Ovary (tissue), 7 donors: ENCODE measurements at regions not wholly inside any gene's neighbourhood (a gene's known extent, or its start where the extent isn't known, plus 50 kb on each side); places are given as distances from the start of the nearest gene placed in this dataset.
"Not testable (repeated sequence)": the region's sequence is repeated elsewhere in the genome, so short reads cannot be mapped to it uniquely, and the experiment has no call there.

ENCODE experiments used
- DNase-seq, 5 donors: peaks; one replicate each; pipeline ENCODE4 v3.0.0-alpha.2; 2019 to 2020
- H3K27ac ChIP-seq, 2 donors: fragments of 200-600 bp; one replicate each; pipeline versions ENCODE4 v1.5.1 to v1.8.0; 2019 to 2022
- H3K27me3 ChIP-seq: fragments of 200-600 bp; one replicate; pipeline ENCODE4 v1.8.0; 2022
- H3K36me3 ChIP-seq: fragments of 200-600 bp; sonication (generic); one replicate; pipeline ENCODE4 v1.5.1; 2019
- H3K4me1 ChIP-seq: one replicate; pipeline ENCODE4 v1.8.1; 2013; ENCODE audit warnings: mild to moderate bottlenecking, moderate library complexity; ENCODE audit not compliant: insufficient read depth
- H3K4me3 ChIP-seq: fragments of 200-600 bp; sonication (generic); one replicate; pipeline ENCODE4 v1.5.1; 2017
- H3K9me3 ChIP-seq, 2 donors: fragments of 200-600 bp in 1 of 2; sonication (generic) in 1 of 2; one replicate each; pipeline versions ENCODE4 v1.5.1 to v1.8.1; 2013 to 2019; ENCODE audit warnings: mild to moderate bottlenecking in 1 of 2, moderate library complexity in 1 of 2
- EP300 ChIP-seq: sonication (generic); formaldehyde crosslinking; IDR thresholded peaks from one replicate; pipeline ENCODE4 v1.6.1; 2017; ENCODE audit warnings: antibody characterized with exemption
- POLR2A ChIP-seq: fragments of 450-650 bp; IDR thresholded peaks from one replicate; pipeline ENCODE4 v1.6.1; 2017; ENCODE audit warnings: antibody characterized with exemption, mild to moderate bottlenecking, moderate library complexity
- WGBS, 3 donors: extraction: QIAGEN DNeasy Blood & Tissue Kit in 1 of 3; methylation state at CpG; one replicate each; pipeline versions ENCODE4 v1.1.5 to v1.1.7; 2013 to 2017; 5-methylcytosine and 5-hydroxymethylcytosine counted together
- intact Hi-C, 4 donors: fragments of 100-400 bp; cut with DNase I; formaldehyde crosslinking; loops; one replicate each; pipeline versions ENCODE4 v1.11.0 to v1.15.1; 2022 to 2023
- TF ChIP-seq, protein P1 (sequence below), 3 donors: fragments of 450-650 bp in 2 of 3; fragments of 200-600 bp in 1 of 3; IDR thresholded peaks; one replicate each; pipeline versions ENCODE4 v1.5.1 to v1.8.0; 2016 to 2022; ENCODE audit warnings: antibody characterized with exemption in 3 of 3, mild to moderate bottlenecking in 1 of 3
- donor health status: DM: no; HTN: no; CAD: no; lungs with moderate emphysema.
- donor health status: DM: no; HTN: no; CAD: no.
- donor health status: Bipolar disorder and iron deficiency.
- donor health status: DM: no; HTN: no; CAD: no.
- donor health status: DM: yes; HTN: yes; CAD: no.

DNA sequence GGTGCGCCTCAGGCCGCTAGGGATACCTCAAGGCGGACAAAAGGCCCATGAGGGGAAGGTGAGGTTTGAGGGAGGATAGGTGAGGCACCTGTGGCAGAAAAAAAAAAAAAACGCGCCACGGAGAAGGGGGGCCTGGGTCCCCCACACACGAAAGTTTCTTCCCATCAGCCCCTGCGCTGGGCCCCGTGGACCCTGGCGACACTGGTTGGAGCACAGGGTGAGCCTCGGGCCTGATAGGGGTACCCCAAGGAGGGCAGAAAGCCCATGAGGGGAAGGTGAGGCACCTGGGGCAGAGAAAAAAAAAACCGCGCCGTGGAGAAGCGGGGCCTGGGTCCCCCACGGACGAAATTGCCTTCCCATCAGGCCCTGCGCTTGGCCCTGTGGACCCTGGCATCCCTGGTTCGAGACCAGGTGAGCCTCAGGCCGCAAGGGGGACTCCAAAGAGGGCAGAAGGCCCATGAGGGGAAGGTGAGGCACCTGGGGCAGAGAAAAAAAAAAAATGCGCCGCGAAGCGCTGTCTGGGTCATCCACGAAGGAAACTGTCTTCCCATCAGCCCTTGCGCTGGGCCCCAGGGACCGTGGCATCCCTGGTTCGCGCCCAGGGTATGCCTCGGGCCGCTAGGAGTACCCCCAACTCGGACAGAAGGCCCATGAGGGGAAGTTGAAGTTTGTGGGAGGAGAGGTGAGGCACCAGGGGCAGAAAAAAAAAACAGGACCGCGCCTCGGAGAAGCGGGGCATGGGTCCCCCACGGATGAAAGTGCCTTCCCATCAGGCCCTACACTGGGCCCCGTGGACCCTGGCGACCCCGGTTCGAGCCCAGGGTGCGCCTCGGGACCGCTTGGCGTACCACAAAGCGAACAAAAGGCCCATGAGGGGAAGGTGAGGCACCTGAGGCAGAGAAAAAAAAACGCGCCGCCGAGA, 226.2 kb downstream of the CCDC74A start:
- intact Hi-C loops: no loop called here
- Histone ChIP-seq H3K4me1 (no peaks in the 10 kb centered on the region), H3K27ac (no peak overlapping the region), H3K27me3 (no peaks in the 10 kb centered on the region), H3K36me3 (no peaks in the 10 kb centered on the region), H3K4me3 (no peak overlapping the region), H3K9me3 (no peaks in the 10 kb centered on the region)
- no peak for DNase-seq
- 78 to 88% (median 87%) methylated on average over 50 of the region's 50 CpGs for WGBS, 3 donors
- TF ChIP-seq POLR2A (no peak), EP300 (no peak)
- TF ChIP-seq, protein P1, sequence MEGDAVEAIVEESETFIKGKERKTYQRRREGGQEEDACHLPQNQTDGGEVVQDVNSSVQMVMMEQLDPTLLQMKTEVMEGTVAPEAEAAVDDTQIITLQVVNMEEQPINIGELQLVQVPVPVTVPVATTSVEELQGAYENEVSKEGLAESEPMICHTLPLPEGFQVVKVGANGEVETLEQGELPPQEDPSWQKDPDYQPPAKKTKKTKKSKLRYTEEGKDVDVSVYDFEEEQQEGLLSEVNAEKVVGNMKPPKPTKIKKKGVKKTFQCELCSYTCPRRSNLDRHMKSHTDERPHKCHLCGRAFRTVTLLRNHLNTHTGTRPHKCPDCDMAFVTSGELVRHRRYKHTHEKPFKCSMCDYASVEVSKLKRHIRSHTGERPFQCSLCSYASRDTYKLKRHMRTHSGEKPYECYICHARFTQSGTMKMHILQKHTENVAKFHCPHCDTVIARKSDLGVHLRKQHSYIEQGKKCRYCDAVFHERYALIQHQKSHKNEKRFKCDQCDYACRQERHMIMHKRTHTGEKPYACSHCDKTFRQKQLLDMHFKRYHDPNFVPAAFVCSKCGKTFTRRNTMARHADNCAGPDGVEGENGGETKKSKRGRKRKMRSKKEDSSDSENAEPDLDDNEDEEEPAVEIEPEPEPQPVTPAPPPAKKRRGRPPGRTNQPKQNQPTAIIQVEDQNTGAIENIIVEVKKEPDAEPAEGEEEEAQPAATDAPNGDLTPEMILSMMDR (IDR thresholded peaks at IDR 0.05): no peak

DNA sequence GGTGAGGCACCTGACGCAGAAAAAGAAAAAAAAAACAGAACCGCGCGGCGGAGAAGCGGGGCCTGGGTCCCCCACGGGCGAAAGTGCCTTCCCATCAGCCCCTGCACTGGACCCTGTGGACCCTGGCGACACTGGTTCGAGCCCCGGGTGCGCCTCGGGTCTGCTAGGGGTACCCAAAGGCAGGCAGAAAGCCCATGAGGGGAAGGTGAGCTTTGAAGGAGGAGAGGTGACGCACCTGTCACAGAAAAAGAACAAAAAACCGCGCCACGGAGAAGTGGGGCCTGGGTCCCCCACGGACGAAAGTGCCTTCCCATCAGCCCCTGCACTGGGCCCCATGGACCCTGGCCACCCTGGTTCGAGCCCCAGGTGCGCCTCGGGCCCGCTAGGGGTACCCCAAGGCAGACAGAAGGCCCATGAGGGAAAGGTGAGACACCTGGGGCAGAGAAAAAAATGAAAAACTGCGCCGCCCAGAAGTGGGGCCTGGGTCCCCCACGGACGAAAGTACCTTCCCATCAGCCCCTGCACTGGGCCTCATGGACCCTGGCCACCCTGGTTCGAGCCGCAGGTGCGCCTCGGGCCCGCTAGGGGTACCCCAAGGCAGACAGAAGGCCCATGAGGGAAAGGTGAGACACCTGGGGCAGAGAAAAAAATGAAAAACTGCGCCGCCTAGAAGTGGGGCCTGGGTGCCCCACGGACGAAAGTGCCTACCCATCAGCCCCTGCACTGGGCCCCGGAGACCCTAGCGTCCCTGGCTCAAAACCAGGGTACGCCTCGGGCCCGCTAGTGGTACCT, 227.4 kb downstream of the CCDC74A start:
- 85 to 92% (median 86%) methylated on average over 41 of the region's 41 CpGs for WGBS, 3 donors

DNA sequence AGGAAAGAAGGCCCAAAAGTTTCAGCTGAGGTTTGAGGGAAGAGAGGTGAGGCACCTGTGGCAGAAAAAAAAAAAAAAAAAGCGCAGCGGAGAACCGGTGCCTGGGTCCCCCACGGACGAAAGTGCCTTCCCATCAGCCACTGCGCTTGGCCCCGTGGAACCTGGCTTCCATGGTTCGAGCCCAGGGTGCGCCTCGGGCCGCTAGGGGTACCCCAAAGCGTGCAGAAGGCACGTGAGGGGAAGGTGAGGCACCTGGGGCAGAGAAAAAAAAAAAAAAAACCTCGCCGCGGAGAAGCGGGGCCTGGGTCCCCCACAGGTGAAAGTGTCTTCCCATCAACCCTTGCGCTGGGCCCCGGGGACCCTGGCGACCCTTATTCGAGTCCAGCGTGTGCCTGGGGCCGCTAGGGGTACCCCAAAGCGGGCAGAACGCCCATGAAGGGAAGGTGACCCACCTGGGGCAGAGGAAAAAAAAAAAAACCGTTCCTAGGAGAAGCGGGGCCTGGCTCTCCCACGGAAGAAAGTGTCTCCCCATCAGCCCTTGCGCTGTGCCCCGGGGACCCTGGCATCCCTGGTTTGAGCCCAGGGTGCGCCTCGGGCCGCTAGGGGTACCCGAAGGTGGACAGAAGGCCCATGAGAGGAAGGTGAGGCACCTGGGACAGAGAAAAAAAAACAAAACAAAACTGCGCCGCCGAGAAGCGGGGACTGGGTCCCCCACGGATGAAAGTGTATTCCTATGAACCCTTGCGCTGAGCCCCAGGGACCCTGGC, 228.6 kb downstream of the CCDC74A start:
- Histone ChIP-seq H3K4me1 (no peaks in the 10 kb centered on the region), H3K36me3 (no peaks in the 10 kb centered on the region), H3K27me3 (no peaks in the 10 kb centered on the region), H3K27ac (no peak overlapping the region), H3K9me3 (no peaks in the 10 kb centered on the region), H3K4me3 (no peak overlapping the region)
- intact Hi-C loops: no loop called here
- TF ChIP-seq EP300: no peak
- TF ChIP-seq, protein P1 (IDR thresholded peaks at IDR 0.05): no peak
- TF ChIP-seq POLR2A: no peak
- DNase-seq: no peak
- 85 to 94% (median 92%) methylated on average over 38 to 39 of the region's 40 CpGs for WGBS, 3 donors

More for the DNA sequence above, 227.4 kb downstream of the CCDC74A start:
- Histone ChIP-seq H3K9me3 (no peaks in the 10 kb centered on the region), H3K27ac (no peak overlapping the region), H3K27me3 (no peaks in the 10 kb centered on the region), H3K36me3 (no peaks in the 10 kb centered on the region), H3K4me3 (no peak overlapping the region), H3K4me1 (no peaks in the 10 kb centered on the region)
- intact Hi-C loops: no loop called here
- DNase-seq: no peak
- TF ChIP-seq EP300 (no peak), POLR2A (no peak)
- TF ChIP-seq, protein P1 (IDR thresholded peaks at IDR 0.05): no peak

DNA sequence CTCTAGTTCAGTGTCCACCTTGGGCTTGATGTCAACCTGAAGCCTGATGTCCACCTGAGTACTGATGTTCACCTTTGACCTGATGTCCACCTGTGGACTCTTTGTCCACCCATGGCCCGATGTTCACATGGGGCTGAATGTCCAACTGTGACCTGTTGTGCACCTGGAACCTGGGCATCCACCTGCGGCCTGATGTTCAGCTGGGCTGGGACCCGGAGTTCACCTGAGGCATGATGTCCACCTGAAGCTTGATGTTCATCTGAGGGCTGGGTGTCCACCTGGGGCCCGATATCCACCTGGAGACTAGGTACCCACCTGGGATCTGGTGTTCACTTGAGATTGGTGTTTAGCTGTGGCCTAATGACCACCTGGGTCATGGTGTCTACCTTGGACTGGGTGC, 231.3 kb downstream of the CCDC74A start:
- whole genome bisulfite sequencing, 3 donors: 94 to 100% (median 96%) methylated on average over 3 to 4 of the region's 4 CpGs
- H3K9me3 ChIP-seq, H3K27me3 ChIP-seq, H3K27ac ChIP-seq, H3K4me1 ChIP-seq, DNase-seq, intact Hi-C loops, H3K4me3 ChIP-seq, H3K36me3 ChIP-seq: not testable (repeated sequence)

DNA sequence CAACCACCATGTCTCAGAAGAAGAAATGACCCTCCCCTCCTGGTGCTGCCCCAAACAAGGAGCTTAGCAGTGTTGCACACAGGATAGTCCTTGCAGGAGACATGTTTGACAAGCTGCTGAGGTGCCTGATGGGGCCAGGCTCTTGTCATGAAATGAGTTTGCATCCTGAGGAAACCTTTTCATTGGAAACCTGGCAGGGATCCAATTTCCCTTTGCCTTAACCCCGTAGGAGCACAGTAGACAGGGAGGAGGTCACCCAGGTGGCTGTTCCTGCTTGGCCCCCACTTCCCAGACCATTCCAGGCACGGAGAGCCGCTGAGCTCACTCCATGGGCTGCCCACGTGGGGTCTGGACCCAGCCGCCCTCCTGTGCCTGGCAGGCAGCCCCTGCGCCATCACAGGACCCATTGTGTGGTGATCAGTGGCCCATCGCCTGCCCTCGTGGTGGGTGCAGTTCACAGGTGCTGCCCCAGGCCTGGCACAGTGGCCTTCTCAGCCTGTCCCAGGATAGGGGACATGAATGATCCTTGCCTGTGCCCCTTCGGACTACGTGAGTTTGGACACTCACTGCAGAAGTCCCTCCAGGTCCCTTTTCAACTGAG, 247.4 kb downstream of the CCDC74A start:
- 64 to 81% (median 71%) methylated on average over 8 to 10 of the region's 10 CpGs for WGBS, 3 donors
- H3K4me3 ChIP-seq, H3K27me3 ChIP-seq, DNase-seq, H3K9me3 ChIP-seq, H3K27ac ChIP-seq, intact Hi-C loops, H3K4me1 ChIP-seq, H3K36me3 ChIP-seq: not testable (repeated sequence)

DNA sequence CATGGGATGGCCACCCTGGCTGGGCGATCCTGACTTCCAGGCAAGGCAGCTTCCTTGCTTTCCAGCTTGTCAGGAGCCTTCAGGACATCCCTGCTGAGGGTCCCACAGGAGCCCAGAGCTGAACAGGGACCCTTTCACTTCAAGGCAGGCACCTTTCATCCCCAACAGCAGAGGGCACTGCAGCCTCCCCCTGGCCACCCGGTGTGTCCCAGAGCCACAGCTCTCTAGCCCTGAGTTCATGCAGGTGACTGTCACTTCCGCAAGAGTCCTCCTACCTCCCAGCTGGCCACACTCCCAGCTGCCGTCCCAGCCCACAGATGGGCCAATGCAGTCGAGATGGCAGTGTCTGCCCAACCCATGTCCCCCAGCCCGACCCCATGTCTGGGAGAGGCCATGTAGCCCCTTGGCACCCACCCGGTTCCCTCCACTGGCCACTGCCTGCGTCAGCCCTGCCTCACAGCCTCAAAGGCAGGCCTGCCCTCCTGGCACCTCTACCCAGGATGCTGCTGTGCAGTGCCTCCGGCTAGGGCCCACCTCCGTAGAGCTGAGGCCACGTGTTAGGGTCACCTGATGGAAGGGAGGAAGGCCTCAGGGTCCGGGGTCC, 248.3 kb downstream of the CCDC74A start:
- H3K36me3 ChIP-seq, H3K4me3 ChIP-seq, H3K27me3 ChIP-seq, DNase-seq, H3K4me1 ChIP-seq, H3K9me3 ChIP-seq, H3K27ac ChIP-seq, intact Hi-C loops: not testable (repeated sequence)
- 70 to 80% (median 77%) methylated on average over 7 to 12 of the region's 12 CpGs for WGBS, 3 donors

DNA sequence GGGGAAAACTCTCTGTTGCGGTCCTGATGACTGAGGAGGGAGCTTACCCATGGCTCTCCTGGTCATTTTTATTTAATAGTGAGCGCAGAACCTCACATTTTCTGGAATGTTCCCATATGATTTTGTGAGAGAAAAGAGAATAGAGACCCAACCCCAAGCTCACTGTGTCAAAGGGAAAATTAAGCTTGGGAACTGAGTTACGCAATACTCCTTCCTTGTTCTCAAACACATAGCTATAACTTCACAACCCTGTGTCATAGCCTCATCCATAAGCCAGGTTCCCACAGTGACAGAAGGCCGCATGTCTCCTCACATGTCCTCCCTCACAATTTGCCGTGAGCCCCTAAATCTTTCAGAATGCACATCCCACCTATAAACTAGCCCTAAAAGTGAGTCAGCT, 252.8 kb downstream of the CCDC74A start:
- H3K9me3 ChIP-seq, H3K4me3 ChIP-seq, intact Hi-C loops, H3K36me3 ChIP-seq, H3K4me1 ChIP-seq, DNase-seq, H3K27ac ChIP-seq, H3K27me3 ChIP-seq: not testable (repeated sequence)
- 91 to 96% (median 96%) methylated on average over 5 of the region's 5 CpGs for WGBS, 3 donors
